ENCODE measurements at regions not wholly inside any gene's neighbourhood (a gene's known extent, or its start where the extent isn't known, plus 50 kb on each side); places are given as distances from the start of the nearest gene placed in this dataset.

- TF ChIP-seq, protein P1, sequence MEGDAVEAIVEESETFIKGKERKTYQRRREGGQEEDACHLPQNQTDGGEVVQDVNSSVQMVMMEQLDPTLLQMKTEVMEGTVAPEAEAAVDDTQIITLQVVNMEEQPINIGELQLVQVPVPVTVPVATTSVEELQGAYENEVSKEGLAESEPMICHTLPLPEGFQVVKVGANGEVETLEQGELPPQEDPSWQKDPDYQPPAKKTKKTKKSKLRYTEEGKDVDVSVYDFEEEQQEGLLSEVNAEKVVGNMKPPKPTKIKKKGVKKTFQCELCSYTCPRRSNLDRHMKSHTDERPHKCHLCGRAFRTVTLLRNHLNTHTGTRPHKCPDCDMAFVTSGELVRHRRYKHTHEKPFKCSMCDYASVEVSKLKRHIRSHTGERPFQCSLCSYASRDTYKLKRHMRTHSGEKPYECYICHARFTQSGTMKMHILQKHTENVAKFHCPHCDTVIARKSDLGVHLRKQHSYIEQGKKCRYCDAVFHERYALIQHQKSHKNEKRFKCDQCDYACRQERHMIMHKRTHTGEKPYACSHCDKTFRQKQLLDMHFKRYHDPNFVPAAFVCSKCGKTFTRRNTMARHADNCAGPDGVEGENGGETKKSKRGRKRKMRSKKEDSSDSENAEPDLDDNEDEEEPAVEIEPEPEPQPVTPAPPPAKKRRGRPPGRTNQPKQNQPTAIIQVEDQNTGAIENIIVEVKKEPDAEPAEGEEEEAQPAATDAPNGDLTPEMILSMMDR (conservative IDR thresholded peaks at IDR 0.05 in 1 of 2, IDR thresholded peaks at IDR 0.05 in 1 of 2; ENCODE audit: extremely low read depth in 1 of 2, insufficient read depth in 1 of 2, low read depth in 1 of 2, low read length in 2 of 2) = no peak
- no peak for TF ChIP-seq EZH2 (IDR thresholded peaks at IDR 0.05; ENCODE audit: borderline replicate concordance, low read length)
These were observed 123.4 kb downstream of the OLFM4 start for GRCh38 chr13:53152057-53152421.
